Left lung (tissue), 4 donors: ENCODE measurements at regions not wholly inside any gene's neighbourhood (a gene's known extent, or its start where the extent isn't known, plus 50 kb on each side); places are given as distances from the start of the nearest gene placed in this dataset.

Experiments used
- ATAC-seq: fragments of 200-7000 bp; cut with Tn5 transposase; one replicate; pipeline ENCODE4 v1.9.1; 2020; ENCODE audit warnings: moderate library complexity
- DNase-seq, 4 donors: peaks; one replicate each; pipeline ENCODE4 v3.0.0-alpha.2; 2013 to 2020
- H3K27ac ChIP-seq, 2 donors: fragments of 200-600 bp; sonication (generic) in 1 of 2; one replicate each; pipeline versions ENCODE4 v1.5.0 to v1.8.0; 2020 to 2021
- H3K27me3 ChIP-seq, 2 donors: fragments of 200-600 bp; sonication (generic) in 1 of 2; one replicate each; pipeline versions ENCODE4 v1.5.0 to v1.8.0; 2020 to 2021
- H3K36me3 ChIP-seq, 2 donors: fragments of 200-600 bp; sonication (generic) in 1 of 2; one replicate each; pipeline versions ENCODE4 v1.5.0 to v1.8.0; 2020 to 2021
- H3K4me1 ChIP-seq, 2 donors: fragments of 200-600 bp; one replicate each; pipeline ENCODE4 v1.8.0; 2021
- H3K4me3 ChIP-seq, 2 donors: fragments of 200-600 bp; sonication (generic) in 1 of 2; one replicate each; pipeline versions ENCODE4 v1.5.0 to v1.8.0; 2020 to 2021; ENCODE audit warnings: mild to moderate bottlenecking in 1 of 2
- H3K9me3 ChIP-seq, 2 donors: fragments of 200-600 bp; sonication (generic) in 1 of 2; one replicate each; pipeline versions ENCODE4 v1.5.0 to v1.8.0; 2020 to 2021
- CTCF ChIP-seq, 2 donors: fragments of 200-600 bp; sonication (generic) in 1 of 2; IDR thresholded peaks; one replicate each; pipeline versions ENCODE4 v1.5.0 to v1.8.0; 2021; ENCODE audit warnings: antibody characterized with exemption in 2 of 2
- intact Hi-C, 2 donors: fragments of 100-400 bp; cut with DNase I; formaldehyde crosslinking; loops; one replicate each; pipeline versions ENCODE4 v1.11.2 to v1.14.2; 2022
- donor health status: DM: no; HTN: yes; CAD: no.
- donor health status: DM: no; HTN: no; CAD: no.

DNA sequence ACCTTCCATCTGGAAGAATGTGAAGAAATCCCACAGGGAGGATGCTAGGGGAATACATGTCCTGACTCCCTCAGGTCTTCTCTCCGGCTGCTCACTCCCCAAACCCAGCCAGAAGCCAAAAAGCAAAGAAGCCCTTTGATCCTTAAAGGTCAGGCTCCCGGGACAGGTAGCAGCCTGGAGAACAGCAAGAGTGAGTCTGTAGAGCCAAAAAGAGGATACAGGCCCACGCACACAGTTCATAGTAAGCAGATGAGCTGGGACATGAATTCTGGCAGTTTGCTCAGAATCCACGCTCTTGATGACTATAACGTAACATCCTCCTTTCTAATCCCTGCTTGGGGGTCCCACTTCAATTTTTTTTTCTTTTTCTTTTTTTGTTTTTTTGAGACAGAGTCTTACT lies 72.0 kb upstream of the SLC44A1 start:
- no peaks in the 10 kb centered on the region for H3K27me3 ChIP-seq
- H3K27ac ChIP-seq: no peak overlapping the region
- no peaks in the 10 kb centered on the region for H3K4me1 ChIP-seq
- no peak for TF ChIP-seq CTCF (IDR thresholded peaks at IDR 0.05)
- DNase-seq: no peak
- H3K36me3 ChIP-seq: no peaks in the 10 kb centered on the region
- intact Hi-C loops: no loop called here
- H3K4me3 ChIP-seq: no peak overlapping the region
- peaks cover 0 to under 1% of the 10 kb centered on the region in 2 donors for H3K9me3 ChIP-seq
- ATAC-seq: no peak

GRCh38 chr9:105173306-105173705 lies 71.1 kb upstream of the SLC44A1 start:
- TF ChIP-seq CTCF (IDR thresholded peaks at IDR 0.05): no peak
- no peaks in the 10 kb centered on the region for H3K9me3 ChIP-seq
- no peaks in the 10 kb centered on the region for H3K4me1 ChIP-seq
- ATAC-seq (no peak), DNase-seq (no peak)
- no peak overlapping the region for H3K4me3 ChIP-seq
- H3K36me3 ChIP-seq: no peaks in the 10 kb centered on the region
- intact Hi-C loops: no loop called here
- H3K27me3 ChIP-seq: no peaks in the 10 kb centered on the region
- no peak overlapping the region for H3K27ac ChIP-seq

GRCh38 chr9:105173826-105174225 lies 70.6 kb upstream of the SLC44A1 start:
- peak in 1 of 4 donors; percentile 34 for DNase-seq
- no peaks in the 10 kb centered on the region for H3K4me1 ChIP-seq
- H3K4me3 ChIP-seq: no peak overlapping the region
- no peak for TF ChIP-seq CTCF (IDR thresholded peaks at IDR 0.05)
- intact Hi-C loops: no loop called here
- H3K27ac ChIP-seq: no peak overlapping the region
- no peaks in the 10 kb centered on the region for H3K27me3 ChIP-seq
- no peaks in the 10 kb centered on the region for H3K36me3 ChIP-seq
- no peak for ATAC-seq
- no peaks in the 10 kb centered on the region for H3K9me3 ChIP-seq

DNA sequence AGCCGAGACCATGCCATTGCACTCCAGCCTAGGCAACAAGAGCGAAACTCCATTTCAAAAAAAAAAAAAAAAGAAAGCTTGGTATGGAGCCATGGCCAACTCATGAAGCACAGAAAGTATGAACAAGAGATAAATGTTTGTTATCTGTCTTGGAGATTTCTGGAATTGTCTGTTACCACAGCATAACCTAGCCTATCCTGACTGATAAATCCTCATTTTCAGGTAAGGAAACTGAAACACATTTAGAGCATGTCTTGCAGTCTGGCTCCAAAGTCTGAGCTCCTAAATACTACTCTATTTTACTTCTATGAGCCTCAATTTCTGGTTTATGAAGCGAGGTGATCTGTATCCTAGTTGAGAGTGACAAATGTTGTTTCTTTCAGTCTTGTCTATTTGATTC lies 68.3 kb upstream of the SLC44A1 start:
- H3K4me3 ChIP-seq: no peak overlapping the region
- no peak overlapping the region for H3K27ac ChIP-seq
- no peak for TF ChIP-seq CTCF (IDR thresholded peaks at IDR 0.05)
- no peaks in the 10 kb centered on the region for H3K4me1 ChIP-seq
- no peaks in the 10 kb centered on the region for H3K27me3 ChIP-seq
- no peaks in the 10 kb centered on the region for H3K36me3 ChIP-seq
- DNase-seq (no peak), ATAC-seq (no peak)
- intact Hi-C loops: no loop called here
- H3K9me3 ChIP-seq: no peaks in the 10 kb centered on the region

GRCh38 chr9:105178076-105178475 lies 66.4 kb upstream of the SLC44A1 start:
- no peak for TF ChIP-seq CTCF (IDR thresholded peaks at IDR 0.05)
- DNase-seq: no peak
- H3K27ac ChIP-seq: no peak overlapping the region
- no peaks in the 10 kb centered on the region for H3K4me1 ChIP-seq
- no peak overlapping the region for H3K4me3 ChIP-seq
- no peaks in the 10 kb centered on the region for H3K36me3 ChIP-seq
- no peaks in the 10 kb centered on the region for H3K27me3 ChIP-seq
- intact Hi-C loops: no loop called here
- no peaks in the 10 kb centered on the region for H3K9me3 ChIP-seq
- no peak for ATAC-seq
